Amniotic epithelial cell (primary cell): ENCODE measurements at regions not wholly inside any gene's neighbourhood (a gene's known extent, or its start where the extent isn't known, plus 50 kb on each side); places are given as distances from the start of the nearest gene placed in this dataset.

Experiments
- DNase-seq: peaks from one replicate; pipeline ENCODE4 v3.0.0-alpha.2; 2010; ENCODE audit warnings: low read depth

GRCh38 chr22:27621486-27622070 lies 180.0 kb downstream of the MN1 start:
- no peak for DNase-seq

GRCh38 chr22:27624042-27624441 lies 177.5 kb downstream of the MN1 start:
- no peak for DNase-seq

GRCh38 chr22:27624705-27625104 lies 176.9 kb downstream of the MN1 start:
- DNase-seq, result no peak

- no peak for DNase-seq
Measured at GRCh38 chr22:27625769-27626674, 175.5 kb downstream of the MN1 start.

GRCh38 chr22:27626675-27627443 lies 174.7 kb downstream of the MN1 start:
- DNase-seq, result no peak

GRCh38 chr22:27627444-27627833 lies 174.1 kb downstream of the MN1 start:
- no peak for DNase-seq

- DNase-seq, result no peak
Measured at GRCh38 chr22:27627901-27628300, 173.7 kb downstream of the MN1 start.

- DNase-seq, result no peak
Measured at GRCh38 chr22:27628341-27628740, 173.2 kb downstream of the MN1 start.

- no peak for DNase-seq
Measured at GRCh38 chr22:27628891-27629631, 172.5 kb downstream of the MN1 start.

- DNase-seq, result no peak
Measured at GRCh38 chr22:27629908-27630673, 171.5 kb downstream of the MN1 start.

GRCh38 chr22:27630754-27631153 lies 170.8 kb downstream of the MN1 start:
- DNase-seq, result no peak

GRCh38 chr22:27631641-27632040 lies 169.9 kb downstream of the MN1 start:
- no peak for DNase-seq

- DNase-seq, result no peak
Measured at GRCh38 chr22:27632451-27633295, 168.9 kb downstream of the MN1 start.

GRCh38 chr22:27633296-27633871 lies 168.2 kb downstream of the MN1 start:
- no peak for DNase-seq

GRCh38 chr22:27634043-27634740 lies 167.4 kb downstream of the MN1 start:
- no peak for DNase-seq

- DNase-seq, result no peak
Measured at GRCh38 chr22:27635435-27635834, 166.1 kb downstream of the MN1 start.

- DNase-seq, result no peak
Measured at GRCh38 chr22:27635852-27636251, 165.7 kb downstream of the MN1 start.

GRCh38 chr22:27636716-27637508 lies 164.6 kb downstream of the MN1 start:
- DNase-seq, result no peak

- no peak for DNase-seq
Measured at GRCh38 chr22:27637604-27638003, 164.0 kb downstream of the MN1 start.
